Nephron progenitor cell (in vitro differentiated cells): ENCODE measurements at regions not wholly inside any gene's neighbourhood (a gene's known extent, or its start where the extent isn't known, plus 50 kb on each side); places are given as distances from the start of the nearest gene placed in this dataset.

ENCODE experiments used
- DNase-seq: peaks from one replicate; pipeline ENCODE4 v3.0.0; 2021
- H3K27ac Mint-ChIP-seq: 2 replicates; pipeline ENCODE4 v1.8.0; 2021; ENCODE audit warnings: mild to moderate bottlenecking, moderate library complexity, mixed read lengths
- H3K27me3 Mint-ChIP-seq: 2 replicates; pipeline ENCODE4 v1.8.0; 2021; ENCODE audit warnings: mild to moderate bottlenecking, low read depth, mixed read lengths; ENCODE audit not compliant: poor library complexity
- H3K36me3 Mint-ChIP-seq: 2 replicates; pipeline ENCODE4 v1.8.0; 2021; ENCODE audit warnings: low read depth, mixed read lengths
- H3K4me1 Mint-ChIP-seq: 2 replicates; pipeline ENCODE4 v1.8.0; 2021; ENCODE audit warnings: mixed read lengths
- H3K4me3 Mint-ChIP-seq: 2 replicates; pipeline ENCODE4 v1.8.0; 2021; ENCODE audit warnings: mild to moderate bottlenecking, moderate library complexity, mixed read lengths
- H3K9me3 Mint-ChIP-seq: 2 replicates; pipeline ENCODE4 v1.8.0; 2021; ENCODE audit warnings: mild to moderate bottlenecking, moderate library complexity, mixed read lengths
- TF ChIP-seq, protein P1 (sequence below): fragments of 200-600 bp; sonication (generic); IDR thresholded peaks from 2 replicates; pipeline ENCODE4 v1.5.0; 2021; ENCODE audit warnings: antibody characterized with exemption

DNA sequence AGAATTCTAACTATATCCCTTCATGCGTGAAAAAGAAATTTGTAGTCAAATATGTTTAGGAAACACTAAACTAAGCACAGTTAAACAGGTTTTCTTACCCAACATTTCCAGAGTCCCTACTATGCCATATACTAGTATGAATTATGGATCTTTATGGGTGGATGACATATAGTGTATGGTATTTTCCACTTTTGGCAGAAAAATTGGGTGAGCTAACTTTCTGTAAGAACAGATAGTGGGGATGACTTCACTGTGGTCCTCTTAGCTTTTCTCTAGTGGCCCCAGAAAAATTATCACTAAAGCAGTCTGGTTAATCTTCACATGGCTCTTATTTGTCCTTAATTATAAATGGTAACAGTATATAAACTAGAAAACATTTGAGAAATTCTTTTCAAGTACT, 240.0 kb upstream of the GULP1 start:
- H3K4me1 Mint-ChIP-seq = no peaks in the 10 kb centered on the region
- H3K27ac Mint-ChIP-seq = no peak overlapping the region
- H3K4me3 Mint-ChIP-seq = no peak overlapping the region
- H3K27me3 Mint-ChIP-seq = no peaks in the 10 kb centered on the region
- H3K36me3 Mint-ChIP-seq = no peaks in the 10 kb centered on the region
- DNase-seq = no peak
- TF ChIP-seq, protein P1, sequence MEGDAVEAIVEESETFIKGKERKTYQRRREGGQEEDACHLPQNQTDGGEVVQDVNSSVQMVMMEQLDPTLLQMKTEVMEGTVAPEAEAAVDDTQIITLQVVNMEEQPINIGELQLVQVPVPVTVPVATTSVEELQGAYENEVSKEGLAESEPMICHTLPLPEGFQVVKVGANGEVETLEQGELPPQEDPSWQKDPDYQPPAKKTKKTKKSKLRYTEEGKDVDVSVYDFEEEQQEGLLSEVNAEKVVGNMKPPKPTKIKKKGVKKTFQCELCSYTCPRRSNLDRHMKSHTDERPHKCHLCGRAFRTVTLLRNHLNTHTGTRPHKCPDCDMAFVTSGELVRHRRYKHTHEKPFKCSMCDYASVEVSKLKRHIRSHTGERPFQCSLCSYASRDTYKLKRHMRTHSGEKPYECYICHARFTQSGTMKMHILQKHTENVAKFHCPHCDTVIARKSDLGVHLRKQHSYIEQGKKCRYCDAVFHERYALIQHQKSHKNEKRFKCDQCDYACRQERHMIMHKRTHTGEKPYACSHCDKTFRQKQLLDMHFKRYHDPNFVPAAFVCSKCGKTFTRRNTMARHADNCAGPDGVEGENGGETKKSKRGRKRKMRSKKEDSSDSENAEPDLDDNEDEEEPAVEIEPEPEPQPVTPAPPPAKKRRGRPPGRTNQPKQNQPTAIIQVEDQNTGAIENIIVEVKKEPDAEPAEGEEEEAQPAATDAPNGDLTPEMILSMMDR = no peak
- H3K9me3 Mint-ChIP-seq = no peaks in the 10 kb centered on the region

DNA sequence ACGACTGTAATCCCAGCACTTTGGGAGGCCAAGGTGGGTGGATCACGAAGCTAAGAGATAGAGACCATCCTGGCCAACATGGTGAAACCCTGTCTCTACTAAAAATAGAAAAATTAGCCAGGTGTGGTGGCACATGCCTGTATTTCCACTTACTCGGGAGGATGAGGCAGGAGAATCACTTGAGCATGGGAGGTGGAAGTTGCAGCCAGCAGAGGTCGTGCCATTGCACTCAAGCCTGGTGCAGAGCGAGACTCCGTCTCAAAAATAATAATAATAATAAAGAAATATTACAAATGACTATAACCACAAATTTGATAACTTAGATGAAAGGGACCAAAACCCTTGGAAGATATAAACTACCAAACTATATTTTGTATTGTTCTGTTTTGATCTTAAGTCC, 226.3 kb upstream of the GULP1 start:
- TF ChIP-seq, protein P1 = no peak
- Mint-ChIP-seq H3K27me3 (peaks cover 9% of the 10 kb centered on the region), H3K9me3 (no peaks in the 10 kb centered on the region), H3K4me1 (peaks cover 5% of the 10 kb centered on the region), H3K27ac (no peak overlapping the region), H3K4me3 (no peak overlapping the region), H3K36me3 (no peaks in the 10 kb centered on the region)
- DNase-seq = no peak

DNA sequence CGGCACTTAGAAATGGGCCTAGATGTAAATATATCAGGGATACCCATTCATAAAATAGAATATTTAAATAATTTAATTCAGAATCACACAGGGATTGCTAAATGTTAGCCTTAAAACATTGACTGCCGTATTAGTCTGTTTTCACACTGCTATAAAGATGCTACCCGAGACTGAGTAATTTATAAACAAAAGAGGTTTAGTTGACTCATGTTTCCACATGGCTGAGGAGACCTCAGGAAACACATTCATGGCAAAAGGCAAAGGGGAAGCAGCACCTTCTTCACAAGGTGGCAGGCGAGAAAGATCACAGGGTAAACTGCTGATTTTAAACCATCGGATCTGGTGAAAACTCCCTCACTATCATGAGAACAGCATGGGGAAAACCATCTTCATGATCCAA, 223.6 kb upstream of the GULP1 start:
- H3K27me3 Mint-ChIP-seq = peaks cover 15% of the 10 kb centered on the region
- no peak for DNase-seq
- peaks cover 5% of the 10 kb centered on the region for H3K4me1 Mint-ChIP-seq
- peaks cover 5% of the 10 kb centered on the region for H3K9me3 Mint-ChIP-seq
- H3K36me3 Mint-ChIP-seq = no peaks in the 10 kb centered on the region
- TF ChIP-seq, protein P1 = no peak
- H3K4me3 Mint-ChIP-seq = no peak overlapping the region
- H3K27ac Mint-ChIP-seq = peak overlapping the region; percentile 86

DNA sequence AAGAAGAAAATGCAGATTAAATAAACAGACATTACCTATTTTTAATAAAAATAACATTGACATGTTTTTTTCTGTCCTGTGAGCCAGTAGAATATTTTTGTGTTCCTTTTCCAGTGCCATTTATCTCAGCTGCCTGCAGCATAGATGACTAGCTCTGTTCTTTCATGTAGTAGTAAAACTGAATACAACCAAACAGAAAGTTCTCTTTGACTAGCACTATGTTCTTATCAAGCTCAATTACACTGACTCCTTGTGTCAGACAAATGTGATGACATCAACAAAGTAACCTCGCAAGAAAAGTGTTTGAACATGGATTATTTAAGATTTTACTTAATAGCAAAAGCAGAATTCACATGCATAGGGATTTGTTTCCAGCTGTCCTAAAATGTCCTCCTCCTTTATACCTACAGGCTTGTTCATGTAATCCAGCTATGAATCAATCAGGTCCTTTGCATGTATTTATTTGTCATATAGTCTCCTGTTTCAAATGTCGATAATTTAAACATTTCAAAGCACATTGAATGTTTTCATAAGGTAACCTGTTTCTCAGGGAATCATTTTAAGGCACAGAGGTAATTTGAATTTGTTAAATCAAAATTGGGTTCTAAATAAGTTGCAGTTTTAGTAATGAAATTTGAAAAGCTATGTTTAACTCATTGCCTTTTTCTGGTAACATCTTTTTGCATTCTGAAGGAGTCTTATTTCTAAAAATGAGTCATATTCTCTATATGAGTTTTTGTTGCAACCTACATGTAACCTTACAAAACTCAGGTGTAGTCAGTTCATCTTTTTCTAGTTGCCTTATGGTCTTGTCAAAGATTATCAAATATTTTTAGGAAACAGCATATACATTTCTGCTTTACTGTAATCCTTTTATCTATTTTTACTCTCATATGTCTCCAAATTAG, 215.3 kb upstream of the GULP1 start:
- no peaks in the 10 kb centered on the region for H3K36me3 Mint-ChIP-seq
- no peak for DNase-seq
- H3K27ac Mint-ChIP-seq = no peak overlapping the region

DNA sequence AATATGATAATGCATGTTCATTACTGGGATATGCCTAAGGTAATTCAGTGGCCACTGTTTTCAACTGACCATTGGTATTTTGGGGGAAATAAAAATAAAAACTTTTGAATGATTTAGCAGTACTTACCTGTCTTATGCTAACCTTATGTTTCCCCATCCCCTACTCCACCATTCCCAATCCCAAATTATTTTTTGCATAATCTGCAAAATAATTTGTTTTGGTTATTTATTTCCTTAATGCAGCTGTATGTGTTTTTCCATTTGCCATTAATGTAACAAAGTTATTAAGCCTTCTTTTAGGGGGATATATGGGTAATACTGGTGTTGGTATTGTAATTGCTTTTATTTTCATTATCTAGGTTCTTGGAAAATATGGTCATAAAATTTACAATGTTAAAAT, 213.9 kb upstream of the GULP1 start:
- no peaks in the 10 kb centered on the region for H3K4me1 Mint-ChIP-seq
- TF ChIP-seq, protein P1 = no peak
- H3K27ac Mint-ChIP-seq = no peak overlapping the region
- peaks cover 12% of the 10 kb centered on the region for H3K9me3 Mint-ChIP-seq
- no peak overlapping the region for H3K4me3 Mint-ChIP-seq
- DNase-seq = no peak
- no peaks in the 10 kb centered on the region for H3K36me3 Mint-ChIP-seq
- H3K27me3 Mint-ChIP-seq = peaks cover 3% of the 10 kb centered on the region

More for the DNA sequence above, 215.3 kb upstream of the GULP1 start:
- H3K9me3 Mint-ChIP-seq = peaks cover 17% of the 10 kb centered on the region
- TF ChIP-seq, protein P1 = no peak
- peaks cover 10% of the 10 kb centered on the region for H3K27me3 Mint-ChIP-seq
- H3K4me1 Mint-ChIP-seq = no peaks in the 10 kb centered on the region
- H3K4me3 Mint-ChIP-seq = no peak overlapping the region

DNA sequence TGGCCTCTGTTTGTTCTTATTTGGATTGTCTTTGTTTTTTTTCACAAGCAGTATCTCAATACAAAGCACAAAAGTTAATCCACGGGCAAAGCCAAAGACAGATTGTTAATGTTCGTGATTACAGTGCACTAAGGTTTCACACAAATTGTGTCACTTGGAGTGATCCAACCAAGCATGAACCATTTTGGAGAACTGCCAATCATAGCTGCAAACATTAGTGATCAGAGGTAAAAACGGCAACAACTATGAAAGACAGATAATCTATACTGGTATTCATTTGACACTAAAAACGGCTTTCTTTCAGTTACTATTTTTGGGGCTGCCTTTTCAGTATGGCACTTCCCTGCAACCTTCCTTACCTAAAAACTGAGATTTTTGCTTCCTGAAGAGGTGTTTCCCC, 213.1 kb upstream of the GULP1 start:
- no peak overlapping the region for H3K4me3 Mint-ChIP-seq
- H3K27ac Mint-ChIP-seq = no peak overlapping the region
- H3K9me3 Mint-ChIP-seq = peaks cover 12% of the 10 kb centered on the region
- H3K27me3 Mint-ChIP-seq = peaks cover 3% of the 10 kb centered on the region
- H3K36me3 Mint-ChIP-seq = no peaks in the 10 kb centered on the region
- TF ChIP-seq, protein P1 = no peak
- H3K4me1 Mint-ChIP-seq = no peaks in the 10 kb centered on the region
- no peak for DNase-seq
